ENCODE measurements at regions not wholly inside any gene's neighbourhood (a gene's known extent, or its start where the extent isn't known, plus 50 kb on each side); places are given as distances from the start of the nearest gene placed in this dataset.
A peak's percentile ranks its signal among the peaks of the same experiment; 100 is the strongest.

GRCh38 chr4:26047795-26048194 is 133.8 kb downstream of the SMIM20 start:
- DNase-seq (ENCODE audit: extremely low read depth, low read depth) = no peak
- TF ChIP-seq, protein P1, sequence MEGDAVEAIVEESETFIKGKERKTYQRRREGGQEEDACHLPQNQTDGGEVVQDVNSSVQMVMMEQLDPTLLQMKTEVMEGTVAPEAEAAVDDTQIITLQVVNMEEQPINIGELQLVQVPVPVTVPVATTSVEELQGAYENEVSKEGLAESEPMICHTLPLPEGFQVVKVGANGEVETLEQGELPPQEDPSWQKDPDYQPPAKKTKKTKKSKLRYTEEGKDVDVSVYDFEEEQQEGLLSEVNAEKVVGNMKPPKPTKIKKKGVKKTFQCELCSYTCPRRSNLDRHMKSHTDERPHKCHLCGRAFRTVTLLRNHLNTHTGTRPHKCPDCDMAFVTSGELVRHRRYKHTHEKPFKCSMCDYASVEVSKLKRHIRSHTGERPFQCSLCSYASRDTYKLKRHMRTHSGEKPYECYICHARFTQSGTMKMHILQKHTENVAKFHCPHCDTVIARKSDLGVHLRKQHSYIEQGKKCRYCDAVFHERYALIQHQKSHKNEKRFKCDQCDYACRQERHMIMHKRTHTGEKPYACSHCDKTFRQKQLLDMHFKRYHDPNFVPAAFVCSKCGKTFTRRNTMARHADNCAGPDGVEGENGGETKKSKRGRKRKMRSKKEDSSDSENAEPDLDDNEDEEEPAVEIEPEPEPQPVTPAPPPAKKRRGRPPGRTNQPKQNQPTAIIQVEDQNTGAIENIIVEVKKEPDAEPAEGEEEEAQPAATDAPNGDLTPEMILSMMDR (IDR thresholded peaks at IDR 0.05; ENCODE audit: low read depth, low read length) = no peak

DNA sequence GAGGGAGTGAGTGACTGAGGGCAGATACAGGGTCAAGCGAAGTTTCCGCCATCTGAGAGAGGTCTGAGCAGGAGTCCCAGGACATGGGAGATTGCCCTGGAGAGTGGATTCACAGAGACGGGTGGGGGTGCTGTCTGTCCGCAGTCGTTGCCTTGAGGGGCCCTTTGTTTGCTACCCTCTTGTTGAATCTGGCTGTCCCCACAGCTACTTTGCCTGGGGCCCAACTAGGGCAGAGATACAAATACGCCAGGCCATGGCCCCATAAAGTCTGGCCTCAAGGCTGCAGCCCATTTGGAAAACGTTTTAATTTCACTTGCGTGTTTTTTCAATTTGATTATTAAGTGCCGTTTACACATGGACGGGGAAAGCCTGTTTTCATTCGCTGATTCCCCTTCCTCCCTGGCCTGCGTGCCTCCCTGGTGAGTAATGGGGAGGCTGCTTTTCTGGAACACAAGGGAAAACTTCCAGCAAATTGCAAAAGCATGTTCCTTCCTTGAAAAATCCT is 134.4 kb downstream of the SMIM20 start:
- DNase-seq (ENCODE audit: extremely low read depth, low read depth) = peak; percentile 89
- TF ChIP-seq, protein P1 (IDR thresholded peaks at IDR 0.05; ENCODE audit: low read depth, low read length) = no peak; the same call in 1 of the 2 replicates

DNA sequence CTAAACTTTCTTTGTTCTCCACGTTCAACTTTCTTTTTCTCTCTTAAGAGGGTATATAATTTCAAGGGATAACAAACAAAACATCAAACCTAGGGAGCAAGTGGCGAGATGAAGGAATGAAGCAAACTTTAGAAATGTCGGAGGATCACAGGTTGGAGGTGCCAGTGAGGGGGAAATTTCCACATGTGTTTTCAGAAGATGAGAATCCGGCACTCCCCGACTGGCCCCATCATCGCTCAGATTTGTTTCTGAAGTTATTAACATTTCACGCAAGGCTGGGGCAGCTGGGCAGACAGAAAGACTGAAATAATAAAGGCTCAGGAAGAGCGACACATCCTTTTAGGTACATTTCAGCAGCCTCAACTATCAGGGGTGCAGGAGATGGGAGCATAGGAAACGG is 134.9 kb downstream of the SMIM20 start:
- no peak for DNase-seq (ENCODE audit: extremely low read depth, low read depth)
- TF ChIP-seq, protein P1 (IDR thresholded peaks at IDR 0.05; ENCODE audit: low read depth, low read length) = no peak

GRCh38 chr4:26049447-26049846 is 135.4 kb downstream of the SMIM20 start:
- TF ChIP-seq, protein P1 (IDR thresholded peaks at IDR 0.05; ENCODE audit: low read depth, low read length) = no peak
- no peak for DNase-seq (ENCODE audit: extremely low read depth, low read depth)

DNA sequence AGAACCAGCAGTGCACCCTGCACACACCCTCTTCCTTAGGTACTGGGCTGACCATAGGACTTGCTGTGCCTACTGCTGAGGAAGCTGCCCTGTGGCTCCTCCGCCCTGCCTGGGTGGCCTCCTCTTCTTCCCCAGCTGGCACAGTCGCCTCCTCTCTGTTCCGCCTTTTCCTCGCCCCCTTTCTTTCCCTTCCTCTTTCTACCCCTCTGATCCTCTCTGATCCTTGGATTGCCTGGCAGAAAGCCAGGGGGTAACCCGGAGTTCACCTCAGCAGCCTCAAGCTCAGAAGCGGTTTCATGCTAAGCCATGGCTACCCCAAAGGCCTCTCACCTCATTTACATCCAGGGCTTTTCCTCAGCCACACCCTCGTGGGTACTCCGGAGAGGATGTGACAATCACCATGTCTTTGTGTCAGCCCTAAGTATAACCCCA is 136.2 kb downstream of the SMIM20 start:
- TF ChIP-seq, protein P1 (IDR thresholded peaks at IDR 0.05; ENCODE audit: low read depth, low read length) = no peak
- no peak for DNase-seq (ENCODE audit: extremely low read depth, low read depth)

DNA sequence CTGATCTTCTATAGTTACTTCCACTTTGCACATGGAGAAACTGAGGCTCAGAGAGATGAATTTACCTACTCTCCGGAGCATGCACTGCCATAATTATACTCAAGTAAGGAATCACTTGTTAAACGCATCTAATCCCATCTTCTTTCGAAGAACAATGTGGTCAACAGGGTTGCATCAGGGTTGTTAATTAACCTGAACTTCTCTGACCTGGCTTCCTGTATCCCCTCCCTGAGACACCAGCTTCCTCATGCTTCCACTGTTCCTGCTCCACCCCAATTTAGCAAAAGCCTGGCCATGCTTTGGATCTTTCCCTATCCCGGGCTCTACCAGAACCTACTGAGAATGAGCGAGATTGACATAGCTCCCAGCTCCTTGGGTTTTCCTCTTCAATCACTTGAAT is 136.7 kb downstream of the SMIM20 start:
- no peak for DNase-seq (ENCODE audit: extremely low read depth, low read depth)
- TF ChIP-seq, protein P1 (IDR thresholded peaks at IDR 0.05; ENCODE audit: low read depth, low read length) = no peak

- TF ChIP-seq, protein P1 (IDR thresholded peaks at IDR 0.05; ENCODE audit: low read depth, low read length) = no peak
Observed at GRCh38 chr4:26051240-26051639, 137.2 kb downstream of the SMIM20 start.

More at GRCh38 chr4:26051240-26051639, 137.2 kb downstream of the SMIM20 start:
- no peak for DNase-seq (ENCODE audit: extremely low read depth, low read depth)
